ENCODE measurements at regions not wholly inside any gene's neighbourhood (a gene's known extent, or its start where the extent isn't known, plus 50 kb on each side); places are given as distances from the start of the nearest gene placed in this dataset.

- no peak for TF ChIP-seq CSDC2 (CRISPR knock-in tag; IDR thresholded peaks at IDR 0.05)
- TF ChIP-seq ARNTL (CRISPR knock-in tag; IDR thresholded peaks at IDR 0.05; ENCODE audit: borderline replicate concordance, low read depth) = no peak
- TF ChIP-seq BACH2 (CRISPR knock-in tag; IDR thresholded peaks at IDR 0.05; ENCODE audit: borderline replicate concordance) = no peak
- no peak for TF ChIP-seq ISL1 (CRISPR knock-in tag; IDR thresholded peaks at IDR 0.05)
- TF ChIP-seq PATZ1 (CRISPR knock-in tag; IDR thresholded peaks at IDR 0.05; ENCODE audit: borderline replicate concordance) = no peak
- no peak for TF ChIP-seq ZNF565 (CRISPR knock-in tag; conservative IDR thresholded peaks at IDR 0.05; ENCODE audit: low read depth)
- TF ChIP-seq ZNF70 (CRISPR knock-in tag; IDR thresholded peaks at IDR 0.05) = no peak
- TF ChIP-seq TCF4 (CRISPR knock-in tag; IDR thresholded peaks at IDR 0.05; ENCODE audit: borderline replicate concordance) = no peak
- no peak for TF ChIP-seq ESRRG (CRISPR knock-in tag; IDR thresholded peaks at IDR 0.05)
- no peak for TF ChIP-seq RARB (CRISPR knock-in tag; IDR thresholded peaks at IDR 0.05)
- no peak for TF ChIP-seq OSR1 (CRISPR knock-in tag; IDR thresholded peaks at IDR 0.05)
- no peak for TF ChIP-seq PPARA (CRISPR knock-in tag; IDR thresholded peaks at IDR 0.05; ENCODE audit: borderline replicate concordance)
- no peak for TF ChIP-seq POU6F1 (CRISPR knock-in tag; IDR thresholded peaks at IDR 0.05; ENCODE audit: borderline replicate concordance, low read depth)
- ATAC-seq = no peak
Measured at GRCh38 chr13:61358599-61358998, 57.0 kb downstream of the PCDH20 start.

GRCh38 chr13:61350341-61350740 lies 65.3 kb downstream of the PCDH20 start:
- no peak for ATAC-seq
- TF ChIP-seq ZNF565 (CRISPR knock-in tag; conservative IDR thresholded peaks at IDR 0.05; ENCODE audit: low read depth) (no peak), CREB5 (CRISPR knock-in tag; IDR thresholded peaks at IDR 0.05; ENCODE audit: low read depth) (no peak), ARNTL (CRISPR knock-in tag; IDR thresholded peaks at IDR 0.05; ENCODE audit: borderline replicate concordance, low read depth) (no peak), PPARA (CRISPR knock-in tag; IDR thresholded peaks at IDR 0.05; ENCODE audit: borderline replicate concordance) (no peak), TCF4 (CRISPR knock-in tag; IDR thresholded peaks at IDR 0.05; ENCODE audit: borderline replicate concordance) (no peak), POU6F1 (CRISPR knock-in tag; IDR thresholded peaks at IDR 0.05; ENCODE audit: borderline replicate concordance, low read depth) (no peak), RARB (CRISPR knock-in tag; IDR thresholded peaks at IDR 0.05) (no peak), CSDC2 (CRISPR knock-in tag; IDR thresholded peaks at IDR 0.05) (no peak), ZNF8 (CRISPR knock-in tag; IDR thresholded peaks at IDR 0.05) (no peak), ISL1 (CRISPR knock-in tag; IDR thresholded peaks at IDR 0.05) (no peak), ZC3H10 (CRISPR knock-in tag; IDR thresholded peaks at IDR 0.05) (no peak), BACH2 (CRISPR knock-in tag; IDR thresholded peaks at IDR 0.05; ENCODE audit: borderline replicate concordance) (no peak), ZFP30 (CRISPR knock-in tag; IDR thresholded peaks at IDR 0.05) (no peak)

GRCh38 chr13:61339054-61339621 lies 76.5 kb downstream of the PCDH20 start:
- ATAC-seq = no peak
- TF ChIP-seq ISL1 (CRISPR knock-in tag; IDR thresholded peaks at IDR 0.05) (no peak), PPARA (CRISPR knock-in tag; IDR thresholded peaks at IDR 0.05; ENCODE audit: borderline replicate concordance) (no peak)

DNA sequence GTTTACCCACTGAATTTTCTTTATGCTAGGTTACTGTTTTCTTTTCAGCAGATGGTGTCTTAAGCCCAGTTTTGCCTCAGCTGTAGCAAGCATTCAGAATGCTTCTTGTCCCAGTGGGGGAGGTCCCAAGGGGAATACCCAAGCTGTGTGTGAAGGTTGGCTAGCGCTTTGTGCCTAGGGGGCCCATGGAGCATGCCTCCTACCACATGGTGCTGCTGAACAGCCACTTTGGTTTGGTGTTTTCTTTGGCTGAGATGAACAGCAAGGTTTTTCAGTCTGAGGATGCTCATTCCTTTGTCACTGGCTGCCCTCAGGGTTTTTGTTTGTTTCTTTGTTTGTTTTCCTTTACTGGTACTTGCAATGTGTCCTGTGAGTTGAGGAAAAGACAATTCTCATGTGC lies 99.0 kb downstream of the PCDH20 start:
- ATAC-seq = no peak
- TF ChIP-seq ARNTL (CRISPR knock-in tag; IDR thresholded peaks at IDR 0.05; ENCODE audit: borderline replicate concordance, low read depth) (no peak), CSRNP3 (CRISPR knock-in tag; IDR thresholded peaks at IDR 0.05) (no peak), SNAI2 (CRISPR knock-in tag; IDR thresholded peaks at IDR 0.05) (no peak), RARB (CRISPR knock-in tag; IDR thresholded peaks at IDR 0.05) (no peak), BACH2 (CRISPR knock-in tag; IDR thresholded peaks at IDR 0.05; ENCODE audit: borderline replicate concordance) (no peak), CREB5 (CRISPR knock-in tag; IDR thresholded peaks at IDR 0.05; ENCODE audit: low read depth) (no peak), OSR1 (CRISPR knock-in tag; IDR thresholded peaks at IDR 0.05) (no peak), PPARA (CRISPR knock-in tag; IDR thresholded peaks at IDR 0.05; ENCODE audit: borderline replicate concordance) (no peak), TCF4 (CRISPR knock-in tag; IDR thresholded peaks at IDR 0.05; ENCODE audit: borderline replicate concordance) (no peak), TOX (CRISPR knock-in tag; IDR thresholded peaks at IDR 0.05; ENCODE audit: borderline replicate concordance) (no peak)

Measured in SK-N-SH treated with all-trans-retinoic acid at 6 μM for 48 hours (cell line).